ACHN (cell line): ENCODE measurements at regions not wholly inside any gene's neighbourhood (a gene's known extent, or its start where the extent isn't known, plus 50 kb on each side); places are given as distances from the start of the nearest gene placed in this dataset.

Experiments used
- DNase-seq: peaks from one replicate; pipeline ENCODE4 v3.0.0-alpha.2; 2015
- in situ Hi-C: cut with HindIII; loops from 2 replicates; pipeline ENCODE4 v1.10.0; 2017; ENCODE audit warnings: low sequenced_read_pairs, low pct_ligation_motif_present, low pct_unique_long_range_greater_than_20kb

- DNase-seq = no peak
- in situ Hi-C loops = no loop called here
Measured at GRCh38 chr3:118332699-118333098, 701.9 kb downstream of the IGSF11 start.

GRCh38 chr3:118337649-118338048 lies 697.0 kb downstream of the IGSF11 start:
- in situ Hi-C loops = no loop called here
- DNase-seq = no peak

DNA sequence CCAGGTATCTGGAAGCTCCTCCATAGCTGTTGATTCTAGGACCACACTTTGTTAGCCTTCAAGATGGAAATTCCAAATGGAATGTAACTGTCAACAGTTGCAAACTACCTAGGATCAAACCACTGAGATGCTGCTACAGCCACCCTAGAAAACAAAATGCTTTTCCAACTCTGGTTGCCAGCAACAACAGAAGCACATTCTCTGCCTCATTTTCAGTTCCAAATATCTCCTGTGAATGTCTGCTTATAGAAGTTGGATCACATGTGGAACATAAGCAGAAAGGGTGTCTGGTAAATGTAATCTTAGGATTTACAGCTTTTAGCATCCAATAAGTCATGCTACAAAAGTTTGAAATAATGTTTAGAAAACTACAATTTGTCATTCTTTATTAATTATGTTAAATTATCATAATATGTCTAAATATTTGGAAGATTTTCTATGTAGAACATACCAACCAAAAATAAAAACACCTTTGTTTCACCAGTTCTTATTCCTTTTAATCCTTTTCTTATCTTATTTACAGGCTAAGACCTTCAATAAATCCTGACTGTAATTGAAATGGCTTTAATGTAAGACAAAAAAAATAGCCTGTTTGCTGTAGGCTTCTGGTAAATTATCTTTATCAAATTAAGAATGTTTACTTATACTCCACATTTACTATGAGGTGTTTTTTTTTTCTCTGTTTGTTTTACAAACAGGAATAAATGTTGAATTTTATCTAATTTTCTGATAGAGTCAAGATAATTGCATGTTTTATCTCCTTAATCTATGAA lies 687.1 kb downstream of the IGSF11 start:
- in situ Hi-C loops = no loop called here
- DNase-seq = no peak

- no peak for DNase-seq
- in situ Hi-C loops = no loop called here
Measured at GRCh38 chr3:118348169-118348557, 686.5 kb downstream of the IGSF11 start.

- DNase-seq = no peak
- in situ Hi-C loops = no loop called here
Measured at GRCh38 chr3:118354556-118354955, 680.1 kb downstream of the IGSF11 start.

DNA sequence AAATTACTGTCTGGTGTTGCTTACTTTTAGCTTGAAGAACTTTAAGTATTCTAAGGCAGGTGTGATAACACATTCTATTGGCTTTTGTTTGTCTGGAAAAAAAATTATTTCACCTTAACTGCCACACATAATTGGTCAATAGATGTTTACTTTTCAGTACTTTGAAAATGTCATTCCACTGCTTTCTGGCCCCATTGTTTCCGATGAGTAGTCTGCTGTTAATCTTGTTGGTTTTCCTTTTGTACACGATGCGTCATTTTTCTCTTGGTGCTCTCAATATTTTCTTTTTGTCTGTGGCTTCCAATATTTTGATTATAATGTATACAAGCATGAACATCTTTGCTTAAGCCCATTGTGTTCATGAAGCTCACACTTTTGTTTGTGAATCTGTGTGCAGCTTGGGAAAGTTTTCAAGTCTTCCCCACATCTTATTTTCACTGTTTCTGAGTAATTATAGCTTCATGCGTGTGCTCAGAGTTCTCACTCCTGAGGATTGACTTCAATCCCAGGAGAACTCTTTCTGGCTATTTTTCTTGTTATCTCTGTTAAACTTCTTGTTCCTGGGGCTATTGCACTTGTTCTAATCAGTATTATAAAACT lies 664.7 kb downstream of the IGSF11 start:
- DNase-seq = no peak
- in situ Hi-C loops = no loop called here

GRCh38 chr3:118380576-118380975 lies 654.1 kb downstream of the IGSF11 start:
- in situ Hi-C loops = no loop called here
- no peak for DNase-seq

GRCh38 chr3:118396491-118396890 lies 638.2 kb downstream of the IGSF11 start:
- DNase-seq = no peak
- in situ Hi-C loops = no loop called here

DNA sequence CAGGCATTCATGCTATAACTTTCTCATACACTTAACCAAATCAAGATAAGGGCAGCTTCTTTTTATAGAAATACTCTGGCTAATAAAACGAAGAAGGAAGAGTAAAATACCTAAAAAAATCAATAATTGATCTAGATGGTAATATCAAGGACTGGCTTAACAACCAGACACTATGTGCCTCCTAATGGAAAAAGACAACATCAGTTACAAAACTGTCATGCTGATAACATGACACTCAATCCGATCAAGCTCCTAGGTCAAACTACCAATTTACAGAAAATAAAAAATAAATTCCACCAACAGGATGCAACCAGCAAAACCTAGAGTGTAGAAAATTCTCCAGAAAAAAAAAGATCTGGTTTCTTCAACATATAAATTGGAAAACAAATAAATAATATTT lies 634.6 kb downstream of the IGSF11 start:
- DNase-seq = no peak
- in situ Hi-C loops = no loop called here

DNA sequence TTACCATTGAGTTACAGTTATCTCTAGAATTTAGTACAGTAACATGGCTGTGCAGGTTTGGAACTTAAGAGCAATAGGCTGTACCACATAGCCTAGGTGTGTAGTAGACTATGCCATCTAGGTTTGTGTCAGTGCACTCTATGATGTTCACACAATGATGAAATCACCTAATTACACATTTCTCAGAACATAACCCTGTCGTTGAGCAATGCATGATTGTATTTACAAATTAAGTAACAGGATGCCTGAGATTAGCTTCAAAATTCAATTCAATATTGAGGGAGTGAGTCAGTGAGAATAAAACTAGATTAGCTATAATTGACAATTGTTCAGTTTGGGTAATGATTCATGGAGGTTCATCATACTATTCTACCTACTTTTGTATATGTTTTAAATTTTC lies 633.8 kb downstream of the IGSF11 start:
- DNase-seq = no peak
- in situ Hi-C loops = no loop called here

DNA sequence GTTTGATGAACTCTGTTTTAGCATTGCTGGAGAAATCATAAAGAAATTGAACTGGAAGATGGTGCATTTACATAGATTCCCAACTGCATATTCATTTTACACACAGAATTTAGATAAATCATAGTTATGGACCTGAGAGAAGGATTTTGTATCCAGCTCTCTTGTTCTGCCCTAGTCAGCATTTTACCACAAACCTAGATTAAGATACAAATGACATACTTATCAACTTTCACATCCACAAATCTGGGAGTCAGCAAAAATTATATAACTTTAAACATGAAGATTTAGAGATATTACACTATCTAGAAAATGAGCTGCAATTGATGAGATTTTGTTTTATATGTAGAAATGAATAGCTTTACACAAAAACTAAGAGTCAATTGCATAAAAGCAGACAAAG lies 632.8 kb downstream of the IGSF11 start:
- DNase-seq = no peak
- in situ Hi-C loops = no loop called here

DNA sequence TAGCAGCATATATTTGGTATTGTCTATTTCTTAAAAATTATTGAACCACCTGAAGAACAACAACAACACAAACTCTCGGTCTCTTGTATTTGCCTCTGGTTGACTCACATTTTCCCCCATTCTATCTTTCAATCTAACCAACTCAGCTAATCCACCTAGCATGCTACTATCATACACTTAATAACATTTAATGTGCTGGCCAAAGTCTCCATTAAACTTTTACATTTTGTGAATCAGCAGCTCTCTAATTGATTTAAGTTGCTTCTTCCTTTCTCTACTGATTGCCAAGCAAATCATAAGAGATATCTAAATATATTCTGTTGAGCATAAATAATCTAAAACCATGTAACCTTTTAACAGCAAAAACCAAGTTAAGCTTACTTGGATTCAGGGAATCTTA lies 631.7 kb downstream of the IGSF11 start:
- in situ Hi-C loops = no loop called here
- DNase-seq = no peak

- no peak for DNase-seq
- in situ Hi-C loops = no loop called here
Measured at GRCh38 chr3:118406562-118406961, 628.1 kb downstream of the IGSF11 start.

GRCh38 chr3:118408431-118408830 lies 626.2 kb downstream of the IGSF11 start:
- in situ Hi-C loops = no loop called here
- DNase-seq = no peak

- no peak for DNase-seq
- in situ Hi-C loops = no loop called here
Measured at GRCh38 chr3:118412503-118412902, 622.1 kb downstream of the IGSF11 start.

- in situ Hi-C loops = no loop called here
- no peak for DNase-seq
Measured at GRCh38 chr3:118425272-118425837, 609.3 kb downstream of the IGSF11 start.

DNA sequence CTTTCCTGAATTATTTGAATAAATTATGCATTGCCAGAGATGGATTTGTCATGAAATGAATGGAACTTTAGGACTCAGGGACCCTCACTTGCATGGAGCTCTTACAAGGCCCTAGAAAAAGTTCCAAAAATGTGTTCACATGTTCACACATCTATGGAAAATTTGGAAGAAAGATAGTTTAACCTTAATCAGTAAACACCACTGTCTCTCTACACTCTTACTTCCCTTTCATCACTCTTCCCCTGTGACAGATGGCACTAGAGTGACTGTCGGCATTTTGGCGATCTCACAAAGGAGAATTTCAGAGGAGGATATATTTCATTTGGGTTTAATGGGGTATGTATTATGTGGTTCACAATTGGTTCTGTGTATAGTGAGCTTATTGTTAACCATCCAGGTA lies 600.8 kb downstream of the IGSF11 start:
- in situ Hi-C loops = no loop called here

DNA sequence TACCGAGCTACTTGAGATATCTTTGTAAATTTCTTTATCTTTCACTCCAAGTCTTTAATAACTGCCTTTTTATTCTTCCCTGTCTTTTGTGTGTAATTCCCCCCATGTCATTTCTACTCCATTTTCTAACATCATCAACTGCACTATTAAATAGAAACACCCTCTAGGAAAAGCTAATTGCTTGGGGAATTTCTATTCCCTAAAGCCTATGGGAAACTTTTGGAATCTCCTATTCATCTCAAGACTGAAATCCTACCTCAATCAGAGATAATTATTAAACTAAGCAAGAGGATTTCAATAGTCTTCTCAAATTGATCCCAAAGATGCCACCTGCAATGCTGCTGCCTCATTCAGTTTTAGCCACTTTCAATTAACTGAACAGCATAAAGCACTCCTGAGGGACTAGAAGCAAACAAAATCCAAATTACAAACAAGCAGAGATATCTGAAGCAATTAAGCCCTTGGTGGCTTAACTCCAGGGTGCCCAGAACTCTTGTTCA lies 598.7 kb downstream of the IGSF11 start:
- in situ Hi-C loops = no loop called here
- DNase-seq = no peak

More for the DNA sequence above, 600.8 kb downstream of the IGSF11 start:
- no peak for DNase-seq

- DNase-seq = no peak
- in situ Hi-C loops = no loop called here
Measured at GRCh38 chr3:118436697-118437262, 597.9 kb downstream of the IGSF11 start.

- in situ Hi-C loops = no loop called here
- DNase-seq = no peak
Measured at GRCh38 chr3:118445036-118445435, 589.6 kb downstream of the IGSF11 start.
